G401 (cell line): ENCODE measurements at regions not wholly inside any gene's neighbourhood (a gene's known extent, or its start where the extent isn't known, plus 50 kb on each side); places are given as distances from the start of the nearest gene placed in this dataset.
"Not testable (repeated sequence)": the region's sequence is repeated elsewhere in the genome, so short reads cannot be mapped to it uniquely, and the experiment has no call there.

Source experiments
- DNase-seq: peaks from one replicate; pipeline ENCODE4 v3.0.0-alpha.2; 2015; ENCODE audit warnings: low spot score
- in situ Hi-C: cut with HindIII; loops from 2 replicates; pipeline ENCODE4 v1.10.0; 2016; ENCODE audit warnings: low sequenced_read_pairs, mixed read lengths

- in situ Hi-C loops, DNase-seq: not testable (repeated sequence)
Measured at GRCh38 chr15:101970605-101971004, 158.6 kb downstream of the OR4F15 start.

GRCh38 chr15:101977281-101977680 is 165.3 kb downstream of the OR4F15 start:
- in situ Hi-C loops, DNase-seq: not testable (repeated sequence)

- DNase-seq, in situ Hi-C loops: not testable (repeated sequence)
Measured at GRCh38 chr15:101980206-101980910, 168.4 kb downstream of the OR4F15 start.
